HepG2 (cell line): ENCODE measurements at regions not wholly inside any gene's neighbourhood (a gene's known extent, or its start where the extent isn't known, plus 50 kb on each side); places are given as distances from the start of the nearest gene placed in this dataset.

ENCODE experiments used
- MAZ ChIP-seq, 2 experiments: sonication (generic) in 1 of 2; formaldehyde crosslinking in 1 of 2; IDR thresholded peaks; 2 replicates each; pipeline versions ENCODE4 v1.5.0 to v1.6.1; 2012 to 2020; ENCODE audit warnings: low read depth in 2 of 2, mild to moderate bottlenecking in 2 of 2, borderline replicate concordance in 1 of 2, improper control_type of control experiment in 1 of 2, low read length in 1 of 2, missing genetic modification reagents in 1 of 2, moderate library complexity in 1 of 2
- NONO ChIP-seq, 2 experiments: fragments of 450-650 bp in 1 of 2; sonication (generic) in 1 of 2; formaldehyde crosslinking in 1 of 2; IDR thresholded peaks in 1 of 2; conservative IDR thresholded peaks in 1 of 2; 2 replicates each; pipeline versions ENCODE4 v1.6.1 to v1.8.0; 2017 to 2022; ENCODE audit warnings: mild to moderate bottlenecking in 1 of 2, missing genetic modification reagents in 1 of 2, moderate library complexity in 1 of 2
- PCBP2 ChIP-seq: fragments of 200-400 bp; formaldehyde crosslinking; optimal IDR thresholded peaks from 2 replicates; pipeline ENCODE3; 2018; ENCODE audit warnings: low read length, low read depth; ENCODE audit not compliant: poor library complexity, severe bottlenecking
- POLR2A ChIP-seq, 2 experiments: IDR thresholded peaks; 2 replicates each; pipeline ENCODE4 v1.6.1; 2011; ENCODE audit warnings: low read depth in 2 of 2, low read length in 2 of 2, mild to moderate bottlenecking in 1 of 2, moderate library complexity in 1 of 2; ENCODE audit not compliant: insufficient read depth in 1 of 2
- RBAK ChIP-seq: sonication (generic); formaldehyde crosslinking; IDR thresholded peaks from 2 replicates; pipeline ENCODE4 v1.5.1; 2020; ENCODE audit warnings: mild to moderate bottlenecking, missing genetic modification reagents
- SNRNP70 ChIP-seq: fragments of 200-400 bp; formaldehyde crosslinking; IDR thresholded peaks from 2 replicates; pipeline ENCODE4 v1.6.1; 2017; ENCODE audit warnings: mild to moderate bottlenecking, low read depth, low read length, moderate library complexity
- ZKSCAN5 ChIP-seq: sonication (generic); formaldehyde crosslinking; IDR thresholded peaks from 2 replicates; pipeline ENCODE4 v1.5.1; 2020; ENCODE audit warnings: mild to moderate bottlenecking, missing genetic modification reagents
- TF ChIP-seq, protein P1 (sequence below): IDR thresholded peaks from 2 replicates; pipeline ENCODE4 v1.6.1; 2016; ENCODE audit warnings: mild to moderate bottlenecking
- TF ChIP-seq, protein P2 (sequence below): sonication (generic); formaldehyde crosslinking; IDR thresholded peaks from 2 replicates; pipeline ENCODE4 v1.5.0; 2020; ENCODE audit warnings: mild to moderate bottlenecking, missing genetic modification reagents, moderate library complexity

DNA sequence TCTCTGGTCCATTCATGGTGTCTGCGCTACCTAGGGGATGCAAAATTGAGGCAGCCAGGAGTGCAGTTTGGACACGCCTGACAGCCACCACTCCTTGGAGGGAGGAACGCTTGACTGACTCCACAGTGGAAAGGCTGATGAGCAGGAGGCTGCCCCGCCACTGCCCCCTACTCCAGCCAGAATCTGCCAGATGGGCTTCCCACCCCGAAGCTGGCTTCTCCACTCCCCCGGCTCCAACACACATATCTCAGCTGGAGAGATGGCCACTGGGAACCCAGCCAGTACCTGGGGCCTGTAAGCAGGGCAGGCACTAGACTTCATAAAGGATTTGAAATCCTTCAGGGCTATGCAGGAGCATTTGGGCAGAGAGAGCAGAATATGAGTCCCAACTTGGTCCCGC is 51.4 kb upstream of the BLCAP start:
- TF ChIP-seq MAZ (IDR thresholded peaks at IDR 0.05; ENCODE audit: borderline replicate concordance, low read depth, low read length) (no peak), MAZ (CRISPR knock-in tag; IDR thresholded peaks at IDR 0.05; ENCODE audit: low read depth) (no peak), POLR2A (IDR thresholded peaks at IDR 0.05; ENCODE audit: insufficient read depth in 1 of 2, low read depth in 2 of 2, low read length in 2 of 2) (no peak), ZKSCAN5 (CRISPR knock-in tag) (no peak), RBAK (CRISPR knock-in tag) (no peak), SNRNP70 (no peak), PCBP2 (no peak), NONO (IDR thresholded peaks at IDR 0.05) (no peak), NONO (CRISPR knock-in tag; conservative IDR thresholded peaks at IDR 0.05) (no peak)
- TF ChIP-seq, protein P1, sequence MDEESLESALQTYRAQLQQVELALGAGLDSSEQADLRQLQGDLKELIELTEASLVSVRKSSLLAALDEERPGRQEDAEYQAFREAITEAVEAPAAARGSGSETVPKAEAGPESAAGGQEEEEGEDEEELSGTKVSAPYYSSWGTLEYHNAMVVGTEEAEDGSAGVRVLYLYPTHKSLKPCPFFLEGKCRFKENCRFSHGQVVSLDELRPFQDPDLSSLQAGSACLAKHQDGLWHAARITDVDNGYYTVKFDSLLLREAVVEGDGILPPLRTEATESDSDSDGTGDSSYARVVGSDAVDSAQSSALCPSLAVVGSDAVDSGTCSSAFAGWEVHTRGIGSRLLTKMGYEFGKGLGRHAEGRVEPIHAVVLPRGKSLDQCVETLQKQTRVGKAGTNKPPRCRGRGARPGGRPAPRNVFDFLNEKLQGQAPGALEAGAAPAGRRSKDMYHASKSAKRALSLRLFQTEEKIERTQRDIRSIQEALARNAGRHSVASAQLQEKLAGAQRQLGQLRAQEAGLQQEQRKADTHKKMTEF (CRISPR knock-in tag) = no peak
- TF ChIP-seq, protein P2, sequence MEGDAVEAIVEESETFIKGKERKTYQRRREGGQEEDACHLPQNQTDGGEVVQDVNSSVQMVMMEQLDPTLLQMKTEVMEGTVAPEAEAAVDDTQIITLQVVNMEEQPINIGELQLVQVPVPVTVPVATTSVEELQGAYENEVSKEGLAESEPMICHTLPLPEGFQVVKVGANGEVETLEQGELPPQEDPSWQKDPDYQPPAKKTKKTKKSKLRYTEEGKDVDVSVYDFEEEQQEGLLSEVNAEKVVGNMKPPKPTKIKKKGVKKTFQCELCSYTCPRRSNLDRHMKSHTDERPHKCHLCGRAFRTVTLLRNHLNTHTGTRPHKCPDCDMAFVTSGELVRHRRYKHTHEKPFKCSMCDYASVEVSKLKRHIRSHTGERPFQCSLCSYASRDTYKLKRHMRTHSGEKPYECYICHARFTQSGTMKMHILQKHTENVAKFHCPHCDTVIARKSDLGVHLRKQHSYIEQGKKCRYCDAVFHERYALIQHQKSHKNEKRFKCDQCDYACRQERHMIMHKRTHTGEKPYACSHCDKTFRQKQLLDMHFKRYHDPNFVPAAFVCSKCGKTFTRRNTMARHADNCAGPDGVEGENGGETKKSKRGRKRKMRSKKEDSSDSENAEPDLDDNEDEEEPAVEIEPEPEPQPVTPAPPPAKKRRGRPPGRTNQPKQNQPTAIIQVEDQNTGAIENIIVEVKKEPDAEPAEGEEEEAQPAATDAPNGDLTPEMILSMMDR (CRISPR knock-in tag) = no peak
